IPS-15b (cell line): ENCODE measurements at regions not wholly inside any gene's neighbourhood (a gene's known extent, or its start where the extent isn't known, plus 50 kb on each side); places are given as distances from the start of the nearest gene placed in this dataset.

ENCODE experiments used
- H3K27me3 ChIP-seq: one replicate; pipeline ENCODE4 v1.6.1; 2013; ENCODE audit warnings: low read length; ENCODE audit not compliant: control insufficient read depth, insufficient read depth
- H3K36me3 ChIP-seq: one replicate; pipeline ENCODE4 v1.6.1; 2013; ENCODE audit warnings: low read length; ENCODE audit not compliant: control insufficient read depth, insufficient read depth
- H3K4me1 ChIP-seq: one replicate; pipeline ENCODE4 v1.6.1; 2013; ENCODE audit warnings: mild to moderate bottlenecking, low read length; ENCODE audit not compliant: control insufficient read depth, insufficient read depth
- H3K4me3 ChIP-seq: one replicate; pipeline ENCODE4 v1.5.1; 2013; ENCODE audit warnings: low read depth, low read length
- H3K9ac ChIP-seq: one replicate; pipeline ENCODE4 v1.6.1; 2013; ENCODE audit warnings: low read depth, mild to moderate bottlenecking, low read length
- H3K9me3 ChIP-seq: one replicate; pipeline ENCODE4 v1.6.1; 2013; ENCODE audit warnings: mild to moderate bottlenecking, low read length; ENCODE audit not compliant: control insufficient read depth, insufficient read depth

GRCh38 chr3:24986612-24987011, 441.5 kb upstream of the RARB start:
- H3K9ac ChIP-seq = no peak overlapping the region
- no peak overlapping the region for H3K4me3 ChIP-seq
- H3K27me3 ChIP-seq = no peaks in the 10 kb centered on the region
- H3K9me3 ChIP-seq = no peaks in the 10 kb centered on the region
- H3K4me1 ChIP-seq = no peaks in the 10 kb centered on the region
- no peaks in the 10 kb centered on the region for H3K36me3 ChIP-seq

- no peaks in the 10 kb centered on the region for H3K27me3 ChIP-seq
- no peak overlapping the region for H3K9ac ChIP-seq
- no peaks in the 10 kb centered on the region for H3K36me3 ChIP-seq
- H3K4me1 ChIP-seq = no peaks in the 10 kb centered on the region
- no peak overlapping the region for H3K4me3 ChIP-seq
- no peaks in the 10 kb centered on the region for H3K9me3 ChIP-seq
These were observed 428.7 kb upstream of the RARB start for GRCh38 chr3:24999357-24999756.

DNA sequence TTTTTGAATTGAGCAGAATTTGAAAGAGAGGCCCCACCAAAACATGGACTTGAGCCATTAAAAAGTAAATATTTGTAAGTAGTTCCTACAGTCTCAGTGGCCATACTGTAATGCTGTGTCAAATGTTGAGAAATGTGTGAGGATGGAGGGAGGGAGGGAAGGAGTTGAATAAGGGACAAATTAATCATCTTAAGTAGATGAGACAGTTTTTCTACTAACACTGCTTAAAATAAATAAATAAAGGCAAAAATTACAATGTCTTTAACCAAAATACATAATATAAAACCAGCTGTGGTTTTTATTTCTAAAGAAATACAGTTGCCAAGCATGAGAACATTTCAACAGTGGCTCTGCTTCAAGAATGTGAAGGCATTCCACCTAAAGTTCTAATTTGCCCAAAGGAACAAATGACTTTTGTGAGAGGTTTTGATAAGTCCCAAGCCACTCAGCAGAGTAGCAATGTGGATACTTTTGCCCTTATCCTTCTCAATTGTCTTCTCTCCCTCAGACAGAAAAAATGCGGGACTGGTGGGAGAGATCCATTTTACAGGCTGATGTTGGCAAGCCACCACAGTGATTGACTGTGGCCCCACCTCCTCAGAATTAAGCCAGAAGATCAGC, 427.0 kb upstream of the RARB start:
- Histone ChIP-seq H3K9me3 (no peaks in the 10 kb centered on the region), H3K27me3 (no peaks in the 10 kb centered on the region), H3K36me3 (no peaks in the 10 kb centered on the region), H3K4me3 (no peak overlapping the region), H3K4me1 (no peaks in the 10 kb centered on the region), H3K9ac (no peak overlapping the region)

DNA sequence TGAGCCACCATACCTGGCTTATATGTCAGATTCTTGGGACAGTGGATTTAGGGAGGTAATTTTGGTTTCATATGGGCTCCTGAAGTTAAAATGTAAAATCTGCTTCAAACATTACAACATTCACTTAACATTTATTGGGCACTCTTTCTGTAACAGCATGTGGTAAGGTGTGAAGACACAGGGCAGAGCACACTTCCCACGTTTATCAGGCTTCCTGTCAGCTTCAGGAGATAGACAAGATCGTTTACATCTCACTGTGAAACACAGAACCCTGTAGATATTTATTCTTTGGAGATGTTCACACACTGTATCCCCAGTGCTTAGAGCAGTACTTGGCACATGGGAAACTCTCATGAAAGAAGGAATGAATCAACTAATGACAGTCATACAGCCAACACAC, 426.0 kb upstream of the RARB start:
- Histone ChIP-seq H3K36me3 (no peaks in the 10 kb centered on the region), H3K27me3 (no peaks in the 10 kb centered on the region), H3K4me1 (no peaks in the 10 kb centered on the region), H3K9ac (no peak overlapping the region), H3K4me3 (no peak overlapping the region), H3K9me3 (no peaks in the 10 kb centered on the region)

GRCh38 chr3:25007974-25008658, 419.9 kb upstream of the RARB start:
- Histone ChIP-seq H3K4me1 (no peaks in the 10 kb centered on the region), H3K36me3 (no peaks in the 10 kb centered on the region), H3K27me3 (no peaks in the 10 kb centered on the region), H3K9me3 (no peaks in the 10 kb centered on the region), H3K4me3 (no peak overlapping the region), H3K9ac (no peak overlapping the region)

DNA sequence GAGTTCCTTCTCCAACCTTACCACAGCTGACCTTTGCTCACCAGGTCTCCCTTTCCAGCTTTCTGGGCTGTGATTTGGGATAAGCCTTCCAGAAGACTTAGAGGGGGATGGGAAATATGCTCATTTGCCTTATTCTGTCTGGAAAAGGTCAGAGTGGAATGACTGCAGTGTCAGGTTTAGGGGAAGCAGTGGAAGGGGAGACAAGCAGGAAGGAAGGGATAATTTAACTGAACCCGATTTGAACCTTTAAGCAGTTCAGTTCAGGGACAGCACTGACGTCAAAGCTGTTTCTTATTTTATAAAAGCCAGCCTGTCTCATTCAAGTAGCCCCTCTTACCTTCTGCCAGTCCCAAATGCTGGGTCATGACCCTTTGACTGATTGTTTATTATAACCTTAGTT, 418.4 kb upstream of the RARB start:
- no peaks in the 10 kb centered on the region for H3K9me3 ChIP-seq
- H3K36me3 ChIP-seq = no peaks in the 10 kb centered on the region
- H3K4me1 ChIP-seq = no peaks in the 10 kb centered on the region
- no peak overlapping the region for H3K4me3 ChIP-seq
- H3K27me3 ChIP-seq = no peaks in the 10 kb centered on the region
- no peak overlapping the region for H3K9ac ChIP-seq

GRCh38 chr3:25015599-25015998, 412.5 kb upstream of the RARB start:
- no peak overlapping the region for H3K4me3 ChIP-seq
- no peaks in the 10 kb centered on the region for H3K36me3 ChIP-seq
- no peaks in the 10 kb centered on the region for H3K9me3 ChIP-seq
- H3K9ac ChIP-seq = no peak overlapping the region
- no peaks in the 10 kb centered on the region for H3K27me3 ChIP-seq
- no peaks in the 10 kb centered on the region for H3K4me1 ChIP-seq

- Histone ChIP-seq H3K4me1 (no peaks in the 10 kb centered on the region), H3K36me3 (no peaks in the 10 kb centered on the region), H3K27me3 (no peaks in the 10 kb centered on the region), H3K9ac (no peak overlapping the region), H3K4me3 (no peak overlapping the region), H3K9me3 (no peaks in the 10 kb centered on the region)
These were observed 409.2 kb upstream of the RARB start for GRCh38 chr3:25018909-25019308.

DNA sequence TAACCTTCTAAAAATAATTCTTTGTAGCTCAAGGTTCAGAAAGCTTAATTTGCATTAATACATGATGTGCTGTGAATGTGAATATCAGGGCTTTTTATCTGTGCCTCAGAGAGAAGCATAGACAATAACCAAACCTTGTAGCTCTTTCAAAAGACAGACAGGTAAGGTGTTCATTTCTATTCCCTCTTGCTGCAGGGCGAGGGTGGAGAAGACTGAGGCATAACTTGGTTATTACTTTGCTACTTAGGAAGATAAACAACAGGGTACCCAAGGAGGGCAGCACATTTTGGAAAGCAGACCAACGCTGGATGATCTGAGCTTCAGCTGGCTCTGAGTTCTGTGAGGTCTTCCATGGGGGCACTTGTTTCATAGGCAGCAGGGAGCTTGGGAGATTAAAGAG, 408.6 kb upstream of the RARB start:
- no peaks in the 10 kb centered on the region for H3K27me3 ChIP-seq

GRCh38 chr3:25021816-25022215, 406.2 kb upstream of the RARB start:
- no peaks in the 10 kb centered on the region for H3K4me1 ChIP-seq
- H3K9me3 ChIP-seq = no peaks in the 10 kb centered on the region
- no peaks in the 10 kb centered on the region for H3K27me3 ChIP-seq
- no peak overlapping the region for H3K4me3 ChIP-seq
- no peak overlapping the region for H3K9ac ChIP-seq
- no peaks in the 10 kb centered on the region for H3K36me3 ChIP-seq

More for the DNA sequence above, 408.6 kb upstream of the RARB start:
- Histone ChIP-seq H3K4me1 (no peaks in the 10 kb centered on the region), H3K9ac (no peak overlapping the region), H3K4me3 (no peak overlapping the region), H3K36me3 (no peaks in the 10 kb centered on the region), H3K9me3 (no peaks in the 10 kb centered on the region)

DNA sequence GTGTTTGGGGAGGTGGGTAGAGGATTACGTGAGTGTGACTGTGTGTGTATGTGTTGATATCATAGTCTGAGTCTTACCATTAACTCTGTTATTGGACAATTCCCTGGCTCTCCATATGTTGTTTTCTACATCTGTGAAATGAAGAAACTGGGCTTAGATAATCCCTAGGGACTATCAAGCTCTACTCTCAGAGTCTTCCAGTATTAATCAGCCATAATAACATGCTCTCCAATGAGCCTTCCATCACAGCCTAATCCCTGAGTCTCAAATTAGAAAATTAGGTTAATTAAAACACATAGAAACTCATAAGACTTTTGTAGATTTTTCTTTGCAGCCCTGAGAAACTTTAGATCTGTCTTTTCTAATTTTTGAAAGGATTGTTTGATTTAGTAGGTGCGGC, 404.2 kb upstream of the RARB start:
- Histone ChIP-seq H3K9me3 (no peaks in the 10 kb centered on the region), H3K4me3 (no peak overlapping the region), H3K36me3 (no peaks in the 10 kb centered on the region), H3K9ac (no peak overlapping the region), H3K27me3 (no peaks in the 10 kb centered on the region), H3K4me1 (no peaks in the 10 kb centered on the region)

DNA sequence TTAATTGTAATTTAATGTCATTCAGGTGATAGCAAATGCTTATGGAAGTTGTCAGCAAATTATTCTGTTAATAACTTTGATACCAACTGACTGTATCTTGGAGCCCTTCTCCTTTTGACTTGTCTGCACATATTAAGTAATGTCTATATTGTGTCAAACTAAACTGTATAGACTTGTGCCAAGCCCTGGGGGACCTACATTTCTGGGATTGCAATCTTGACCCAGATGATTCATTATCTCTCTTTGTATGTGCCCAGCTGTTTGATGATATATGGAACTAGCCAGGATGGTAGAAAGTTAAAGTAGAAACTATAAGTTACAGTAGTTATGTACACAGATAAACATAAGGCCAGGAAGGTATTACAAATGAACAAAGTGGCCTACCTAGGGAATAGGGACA, 402.8 kb upstream of the RARB start:
- Histone ChIP-seq H3K36me3 (no peaks in the 10 kb centered on the region), H3K4me1 (no peaks in the 10 kb centered on the region), H3K4me3 (no peak overlapping the region), H3K27me3 (no peaks in the 10 kb centered on the region), H3K9me3 (no peaks in the 10 kb centered on the region), H3K9ac (no peak overlapping the region)
